ENCODE measurements at regions not wholly inside any gene's neighbourhood (a gene's known extent, or its start where the extent isn't known, plus 50 kb on each side); places are given as distances from the start of the nearest gene placed in this dataset.
"Not testable (repeated sequence)": the region's sequence is repeated elsewhere in the genome, so short reads cannot be mapped to it uniquely, and the experiment has no call there.

- no peak for DNase-seq
Measured at GRCh38 chr11:121358760-121359159, 66.2 kb downstream of the SC5D start.

DNA sequence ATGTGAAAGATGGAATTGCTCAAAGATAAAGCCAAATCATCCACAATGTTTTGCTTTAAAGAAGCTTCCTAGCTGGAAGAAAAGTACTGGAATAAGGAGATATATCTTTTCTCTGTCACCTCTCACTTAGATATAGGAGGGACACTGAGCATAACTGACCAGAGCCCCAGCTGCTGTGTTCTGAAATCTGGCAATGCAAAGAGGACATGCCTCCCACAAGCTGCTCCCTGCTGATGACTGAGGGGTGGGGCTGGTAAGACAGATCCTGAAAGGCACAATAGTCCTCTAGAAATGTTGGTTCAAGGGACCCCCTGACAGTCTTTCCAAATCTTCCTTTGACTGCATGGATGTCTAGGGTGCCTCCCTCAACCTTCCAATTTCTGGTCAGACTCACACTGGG is 67.0 kb downstream of the SC5D start:
- DNase-seq, result no peak

GRCh38 chr11:121362955-121363354 is 70.4 kb downstream of the SC5D start:
- not testable (repeated sequence) for DNase-seq

GRCh38 chr11:121365304-121365703 is 72.7 kb downstream of the SC5D start:
- DNase-seq, result no peak

GRCh38 chr11:121366038-121366437 is 73.5 kb downstream of the SC5D start:
- no peak for DNase-seq

DNA sequence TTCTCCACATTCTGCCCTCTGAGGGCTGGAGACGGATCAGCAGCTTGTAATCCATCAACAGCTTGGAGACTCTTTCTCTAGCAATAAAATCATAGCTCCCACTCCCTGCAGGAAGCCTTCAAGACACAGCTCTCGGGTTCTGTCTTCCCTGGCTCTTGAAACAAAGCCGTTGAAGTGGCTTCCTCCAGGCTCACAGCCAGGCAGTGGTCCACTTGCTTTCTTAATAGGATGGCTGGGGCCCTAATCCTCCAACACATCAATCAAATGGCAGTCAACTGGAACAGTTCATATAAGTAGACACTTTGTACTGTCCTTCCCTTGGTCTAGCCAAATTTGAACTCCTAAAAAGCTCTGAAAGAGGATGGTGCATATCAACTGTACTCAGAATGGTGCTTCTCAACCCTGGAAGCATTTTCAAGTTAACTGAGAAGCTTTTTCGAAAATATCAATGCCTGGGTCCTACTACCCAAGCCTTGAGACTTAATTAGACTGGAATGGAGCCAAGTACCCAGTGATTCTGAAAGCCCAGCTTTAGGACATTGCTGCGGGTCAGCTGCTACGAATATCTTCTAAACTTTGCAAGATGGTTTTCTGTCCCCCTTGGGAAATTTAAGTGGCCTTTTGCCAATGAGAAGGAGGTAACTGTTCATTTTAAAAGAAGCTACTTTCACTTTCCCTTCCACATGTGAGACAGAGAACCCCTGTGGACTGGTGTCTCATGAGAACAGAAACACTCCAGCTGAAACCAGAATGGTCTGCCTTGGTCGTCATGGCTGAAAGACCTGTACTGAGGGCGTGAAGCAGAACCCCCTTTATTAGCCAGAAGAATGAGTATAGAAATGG is 74.7 kb downstream of the SC5D start:
- no peak for DNase-seq

- DNase-seq, result no peak
Measured at GRCh38 chr11:121367844-121368225, 75.3 kb downstream of the SC5D start.

GRCh38 chr11:121368364-121369240 is 76.0 kb downstream of the SC5D start:
- no peak for DNase-seq

GRCh38 chr11:121369366-121369765 is 76.8 kb downstream of the SC5D start:
- DNase-seq, result no peak

DNA sequence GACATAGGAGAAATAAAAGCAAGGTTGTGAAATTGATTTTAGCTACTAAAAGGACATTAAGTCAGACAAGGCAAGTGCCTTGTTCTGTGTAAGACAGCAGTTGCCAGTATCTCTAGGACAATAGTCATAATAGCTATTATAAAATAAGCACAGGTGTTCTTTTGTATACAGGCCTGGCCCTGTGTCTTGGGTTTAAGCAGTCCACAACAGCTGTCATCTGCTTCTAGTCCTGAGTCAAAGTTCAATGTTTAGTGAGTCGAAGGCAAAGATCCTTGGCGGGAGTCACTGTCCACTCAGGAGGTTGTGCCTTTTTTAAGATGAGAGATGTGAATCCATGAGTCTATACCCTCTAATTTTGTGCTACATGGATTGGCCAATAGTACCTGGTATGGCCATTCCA is 79.5 kb downstream of the SC5D start:
- no peak for DNase-seq

DNA sequence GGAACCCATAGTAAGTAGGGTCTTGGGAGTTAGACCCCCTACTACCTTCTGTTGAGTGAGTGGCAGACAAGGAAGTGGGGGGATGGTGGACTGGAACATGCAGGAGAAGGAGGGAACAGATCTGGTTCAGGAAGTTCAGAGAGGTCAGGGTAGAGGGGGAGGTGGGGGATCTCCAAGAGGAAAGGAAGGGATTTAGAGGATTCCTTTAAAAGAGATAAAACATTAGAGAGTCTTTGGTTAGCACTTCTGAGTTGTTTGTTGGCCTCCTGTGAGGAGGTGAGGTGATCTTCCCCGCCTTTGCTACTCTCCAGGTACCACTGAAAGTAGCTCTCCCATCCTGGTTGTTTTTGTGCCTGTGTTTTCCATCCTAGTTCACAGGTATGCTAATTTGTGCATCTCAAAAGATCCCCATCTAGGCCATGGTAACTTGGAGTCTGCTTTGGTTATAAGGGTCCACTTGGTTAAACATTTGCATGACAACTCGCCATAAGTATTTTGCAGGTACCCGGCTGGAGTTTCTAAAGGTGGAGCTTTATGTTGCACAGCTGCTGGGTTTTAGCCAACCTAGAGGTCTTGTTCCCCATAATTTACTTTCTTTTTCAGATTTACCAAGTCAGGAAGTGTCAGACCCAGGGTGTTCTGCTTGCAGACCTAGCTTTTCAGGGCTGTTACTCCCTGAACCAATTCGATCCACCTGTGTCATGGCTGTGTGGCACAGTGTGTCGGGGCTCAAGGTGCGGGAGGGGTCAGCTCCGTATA is 79.3 kb upstream of the SORL1 start:
- no peak for DNase-seq

- no peak for DNase-seq
Measured at GRCh38 chr11:121374286-121374985, 77.7 kb upstream of the SORL1 start.

GRCh38 chr11:121376130-121376529 is 76.0 kb upstream of the SORL1 start:
- DNase-seq, result no peak

- peak; percentile 31 for DNase-seq
Measured at GRCh38 chr11:121379145-121379810, 72.8 kb upstream of the SORL1 start.

DNA sequence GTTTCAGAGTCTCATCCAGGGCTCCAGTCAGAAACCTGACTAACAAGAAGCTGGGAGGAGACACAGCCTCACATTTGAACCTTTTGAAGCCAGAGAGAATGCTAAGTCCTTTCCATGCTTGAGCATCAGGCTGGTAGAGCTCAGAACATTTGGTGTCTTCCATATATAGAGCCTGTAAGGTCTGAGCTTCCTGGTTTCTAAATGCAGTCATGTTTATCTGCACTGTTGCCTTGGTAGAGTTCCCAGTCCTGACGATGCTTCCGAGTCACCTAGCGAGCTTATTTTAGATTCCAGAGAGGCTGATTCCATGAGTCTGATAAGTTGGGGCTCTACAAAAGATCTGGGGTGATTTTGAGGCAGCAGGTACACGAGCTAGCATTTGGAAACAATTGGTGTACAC is 68.4 kb upstream of the SORL1 start:
- DNase-seq, result no peak

DNA sequence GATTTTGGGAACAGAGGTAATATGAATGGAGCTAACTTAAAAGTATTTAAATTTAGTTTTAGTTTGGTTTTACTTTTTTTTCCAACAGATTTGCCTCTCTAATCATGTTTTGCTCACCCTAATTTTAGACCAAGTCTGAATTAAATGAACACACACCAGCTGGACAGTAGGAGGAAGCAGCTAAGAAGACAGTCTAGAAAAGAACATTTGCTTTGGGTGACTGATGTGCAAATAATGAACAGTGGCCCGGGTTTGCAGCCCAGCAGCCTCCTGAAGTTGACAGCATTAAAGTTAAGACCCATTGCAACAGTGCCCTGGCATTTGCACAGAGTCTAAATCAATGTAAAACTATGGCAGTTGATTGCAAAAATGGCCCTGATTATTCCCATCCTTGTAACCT is 66.4 kb upstream of the SORL1 start:
- DNase-seq, result no peak
